ENCODE measurements at regions not wholly inside any gene's neighbourhood (a gene's known extent, or its start where the extent isn't known, plus 50 kb on each side); places are given as distances from the start of the nearest gene placed in this dataset.

DNA sequence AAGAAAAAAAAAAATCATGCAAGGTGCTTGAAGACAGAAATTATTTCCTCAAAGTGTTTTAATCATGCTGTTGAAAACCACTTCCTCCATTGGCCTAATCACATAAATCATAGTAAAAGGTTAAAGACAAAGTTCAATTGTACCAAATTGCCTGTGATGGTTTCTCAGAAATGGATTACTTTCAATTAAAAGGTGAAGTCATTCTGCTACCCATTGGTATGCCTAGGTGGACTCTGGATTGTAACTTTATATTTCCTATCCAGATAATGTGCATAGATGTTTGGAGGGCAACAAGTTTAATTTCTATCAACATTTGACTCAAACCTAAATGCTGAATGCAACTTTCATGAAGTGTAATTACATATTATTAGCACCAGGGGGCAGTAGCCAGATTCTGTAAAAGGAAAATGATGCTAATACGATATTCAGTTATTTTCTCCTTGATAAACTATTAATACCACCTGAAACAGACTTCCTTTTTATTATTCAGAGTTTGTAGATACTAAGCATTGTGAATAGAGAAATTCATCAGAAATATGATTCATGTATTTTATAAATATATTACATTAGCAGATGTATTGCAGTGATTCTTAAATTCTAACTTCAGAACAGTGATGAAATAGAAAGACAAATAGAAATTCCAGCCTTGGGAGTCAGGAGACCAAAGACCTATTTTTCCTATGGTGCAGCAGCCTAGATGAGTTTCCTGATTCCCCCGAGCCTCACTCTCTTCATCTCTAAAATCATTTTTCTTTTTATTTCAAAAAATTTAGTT, 148.2 kb downstream of the CAAP1 start:
- no peak overlapping the region for H3K27ac ChIP-seq (ENCODE audit: low read depth, low read length)
- ChIA-PET POLR2A (no interaction called here), CTCF (interaction anchor here (0.6 to 2.0 kb wide), 4 partner anchors 11 to 803 kb away, joined by 3 to 11 read pairs (median 4); no protein-coding TSS in a partner anchor)
- H3K4me3 ChIP-seq (ENCODE audit: low read depth, low read length): no peak overlapping the region
- H3K9me3 ChIP-seq (ENCODE audit: control insufficient read depth, insufficient read depth, low read length): no peaks in the 10 kb centered on the region
- no peak for DNase-seq (ENCODE audit: low read depth, low spot score)
- no peaks in the 10 kb centered on the region for H3K27me3 ChIP-seq (ENCODE audit: control insufficient read depth, insufficient read depth, low read length)
- TF ChIP-seq, protein P1, sequence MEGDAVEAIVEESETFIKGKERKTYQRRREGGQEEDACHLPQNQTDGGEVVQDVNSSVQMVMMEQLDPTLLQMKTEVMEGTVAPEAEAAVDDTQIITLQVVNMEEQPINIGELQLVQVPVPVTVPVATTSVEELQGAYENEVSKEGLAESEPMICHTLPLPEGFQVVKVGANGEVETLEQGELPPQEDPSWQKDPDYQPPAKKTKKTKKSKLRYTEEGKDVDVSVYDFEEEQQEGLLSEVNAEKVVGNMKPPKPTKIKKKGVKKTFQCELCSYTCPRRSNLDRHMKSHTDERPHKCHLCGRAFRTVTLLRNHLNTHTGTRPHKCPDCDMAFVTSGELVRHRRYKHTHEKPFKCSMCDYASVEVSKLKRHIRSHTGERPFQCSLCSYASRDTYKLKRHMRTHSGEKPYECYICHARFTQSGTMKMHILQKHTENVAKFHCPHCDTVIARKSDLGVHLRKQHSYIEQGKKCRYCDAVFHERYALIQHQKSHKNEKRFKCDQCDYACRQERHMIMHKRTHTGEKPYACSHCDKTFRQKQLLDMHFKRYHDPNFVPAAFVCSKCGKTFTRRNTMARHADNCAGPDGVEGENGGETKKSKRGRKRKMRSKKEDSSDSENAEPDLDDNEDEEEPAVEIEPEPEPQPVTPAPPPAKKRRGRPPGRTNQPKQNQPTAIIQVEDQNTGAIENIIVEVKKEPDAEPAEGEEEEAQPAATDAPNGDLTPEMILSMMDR (IDR thresholded peaks at IDR 0.05; ENCODE audit: low read depth, low read length): peak; percentile 64

DNA sequence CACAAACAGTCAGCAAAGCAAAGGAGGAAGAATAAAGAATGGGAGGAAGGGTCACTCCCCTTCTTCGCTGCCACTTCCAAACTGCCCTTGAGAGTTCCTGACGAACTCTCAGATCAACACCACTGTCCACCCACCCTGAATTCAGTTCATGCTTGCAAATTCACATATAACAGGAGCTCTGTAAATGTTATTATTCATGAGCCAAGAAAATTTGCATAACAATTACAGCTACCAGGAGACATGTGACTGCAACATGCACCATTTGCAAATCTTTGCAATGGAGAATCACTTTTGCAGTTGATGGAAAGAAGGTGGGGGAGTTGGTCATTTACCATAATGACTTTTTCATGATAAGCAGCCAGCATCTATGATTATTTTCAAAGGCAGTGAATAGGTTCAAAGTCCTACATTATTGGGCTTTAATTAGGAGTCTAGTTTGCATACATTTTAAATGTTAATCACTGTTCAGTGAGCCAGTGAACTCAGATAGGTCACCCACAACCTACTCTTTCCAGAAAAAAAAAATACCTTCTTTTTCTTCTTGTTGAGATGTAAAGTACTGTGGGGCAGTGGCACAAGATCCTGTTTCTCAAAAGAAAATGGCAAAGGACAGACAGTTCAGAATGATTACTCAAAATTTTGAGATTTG, 149.7 kb downstream of the CAAP1 start:
- Histone ChIP-seq H3K9me3 (ENCODE audit: control insufficient read depth, insufficient read depth, low read length) (no peaks in the 10 kb centered on the region), H3K27me3 (ENCODE audit: control insufficient read depth, insufficient read depth, low read length) (no peaks in the 10 kb centered on the region), H3K4me3 (ENCODE audit: low read depth, low read length) (no peak overlapping the region), H3K27ac (ENCODE audit: low read depth, low read length) (no peak overlapping the region)
- ChIA-PET CTCF (interaction anchor here (1.1 to 2.0 kb wide), 2 partner anchors 505 to 805 kb away, joined by 3 to 11 read pairs; no protein-coding TSS in a partner anchor), POLR2A (no interaction called here)
- DNase-seq (ENCODE audit: low read depth, low spot score): no peak
- TF ChIP-seq, protein P1 (IDR thresholded peaks at IDR 0.05; ENCODE audit: low read depth, low read length): no peak

DNA sequence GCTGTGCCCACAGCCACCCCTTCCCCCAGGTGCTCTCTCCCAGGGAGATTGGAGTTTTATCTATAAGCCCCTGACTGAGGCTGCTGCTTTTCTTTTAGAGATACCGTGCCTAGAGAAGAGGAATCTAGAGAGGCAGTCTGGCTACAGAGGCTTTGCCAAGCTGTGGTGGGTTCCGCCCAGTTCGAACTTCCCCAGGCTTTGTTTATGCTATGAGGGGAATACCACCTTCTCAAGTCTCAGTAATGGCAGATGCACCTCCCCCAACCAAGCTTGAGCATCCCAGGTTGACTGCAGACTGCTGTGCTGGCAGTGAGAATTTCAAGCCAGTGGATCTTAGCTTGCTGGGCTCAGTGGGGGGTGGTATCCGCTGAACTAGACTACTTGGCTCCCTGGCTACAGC, 157.4 kb downstream of the CAAP1 start:
- POLR2A ChIA-PET: no interaction called here

DNA sequence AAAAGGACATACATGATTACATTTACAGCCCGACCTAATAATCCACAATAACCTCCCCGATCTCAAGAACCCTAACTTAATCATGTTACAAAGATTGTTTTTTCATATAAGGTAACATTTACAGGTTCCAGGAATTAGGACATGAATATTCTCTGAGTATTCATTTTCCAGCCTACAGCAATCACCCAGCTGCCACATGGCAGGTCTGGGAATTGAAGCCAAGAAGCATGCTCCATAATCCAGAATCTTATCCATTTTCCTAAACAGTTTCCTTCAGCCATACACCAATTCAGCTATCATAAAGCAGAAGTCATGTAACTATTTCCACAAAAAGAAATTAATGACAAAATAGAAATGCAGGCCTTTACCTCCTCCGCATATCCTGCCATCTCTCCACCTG, 163.4 kb downstream of the CAAP1 start:
- CTCF ChIA-PET: no interaction called here
- H3K27me3 ChIP-seq (ENCODE audit: control insufficient read depth, insufficient read depth, low read length): no peaks in the 10 kb centered on the region
- H3K4me3 ChIP-seq (ENCODE audit: low read depth, low read length): no peak overlapping the region
- TF ChIP-seq, protein P1 (IDR thresholded peaks at IDR 0.05; ENCODE audit: low read depth, low read length): no peak
- no peak overlapping the region for H3K27ac ChIP-seq (ENCODE audit: low read depth, low read length)
- POLR2A ChIA-PET: no interaction called here
- no peak for DNase-seq (ENCODE audit: low read depth, low spot score)
- H3K9me3 ChIP-seq (ENCODE audit: control insufficient read depth, insufficient read depth, low read length): no peaks in the 10 kb centered on the region

More for the DNA sequence above, 157.4 kb downstream of the CAAP1 start:
- Histone ChIP-seq H3K4me3 (ENCODE audit: low read depth, low read length) (no peak overlapping the region), H3K9me3 (ENCODE audit: control insufficient read depth, insufficient read depth, low read length) (no peaks in the 10 kb centered on the region), H3K27ac (ENCODE audit: low read depth, low read length) (no peak overlapping the region), H3K27me3 (ENCODE audit: control insufficient read depth, insufficient read depth, low read length) (no peaks in the 10 kb centered on the region)
- DNase-seq (ENCODE audit: low read depth, low spot score): no peak
- CTCF ChIA-PET: no interaction called here
- TF ChIP-seq, protein P1 (IDR thresholded peaks at IDR 0.05; ENCODE audit: low read depth, low read length): no peak

GRCh38 chr9:26727471-26727870, 165.1 kb downstream of the CAAP1 start:
- no peak for DNase-seq (ENCODE audit: low read depth, low spot score)
- Histone ChIP-seq H3K27me3 (ENCODE audit: control insufficient read depth, insufficient read depth, low read length) (no peaks in the 10 kb centered on the region), H3K27ac (ENCODE audit: low read depth, low read length) (no peak overlapping the region), H3K9me3 (ENCODE audit: control insufficient read depth, insufficient read depth, low read length) (no peaks in the 10 kb centered on the region), H3K4me3 (ENCODE audit: low read depth, low read length) (no peak overlapping the region)
- CTCF ChIA-PET: no interaction called here
- POLR2A ChIA-PET: no interaction called here
- TF ChIP-seq, protein P1 (IDR thresholded peaks at IDR 0.05; ENCODE audit: low read depth, low read length): no peak

Measured in AG04450 (cell line).